HG02763 (cell line): ENCODE measurements at regions not wholly inside any gene's neighbourhood (a gene's known extent, or its start where the extent isn't known, plus 50 kb on each side); places are given as distances from the start of the nearest gene placed in this dataset.
"Not testable (repeated sequence)": the region's sequence is repeated elsewhere in the genome, so short reads cannot be mapped to it uniquely, and the experiment has no call there.

ENCODE experiments used
- ATAC-seq: cut with Tn5 transposase; IDR thresholded peaks from one replicate; pipeline ENCODE4 v1.9.1; 2021; ENCODE audit warnings: mild to moderate bottlenecking, moderate library complexity; ENCODE audit not compliant: unreplicated experiment

DNA sequence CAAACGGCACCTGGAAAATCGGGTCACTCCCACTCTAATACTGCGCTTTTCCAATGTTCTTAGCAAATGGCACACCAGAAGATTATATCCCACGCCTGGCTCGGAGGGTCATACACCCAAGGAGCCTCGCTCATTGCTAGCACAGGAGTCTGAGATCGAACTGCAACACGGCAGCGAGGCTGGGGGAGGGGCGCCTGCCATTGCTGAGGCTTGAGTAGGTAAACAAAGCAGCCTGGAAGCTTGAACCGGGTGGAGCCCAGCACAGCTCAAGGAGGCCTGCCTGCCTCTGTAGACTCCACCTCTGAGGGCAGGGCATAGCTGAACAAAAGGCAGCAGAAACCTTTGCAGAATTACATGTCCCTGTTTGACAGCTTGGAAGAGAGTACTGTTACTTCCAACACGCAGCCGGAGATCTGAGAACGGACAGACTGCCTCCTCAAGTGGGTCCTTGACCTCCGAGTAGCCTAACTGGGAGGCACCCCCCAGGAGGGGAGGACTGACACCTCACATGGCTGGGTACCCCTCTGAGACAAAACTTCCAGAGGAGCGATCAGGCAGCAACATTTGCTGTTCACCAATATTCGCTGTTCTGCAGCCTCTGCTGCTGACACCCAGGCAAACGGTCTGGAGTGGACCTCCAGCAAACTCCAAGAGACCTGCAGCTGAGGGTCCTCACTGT, 472.3 kb upstream of the PHF14 start:
- not testable (repeated sequence) for ATAC-seq

DNA sequence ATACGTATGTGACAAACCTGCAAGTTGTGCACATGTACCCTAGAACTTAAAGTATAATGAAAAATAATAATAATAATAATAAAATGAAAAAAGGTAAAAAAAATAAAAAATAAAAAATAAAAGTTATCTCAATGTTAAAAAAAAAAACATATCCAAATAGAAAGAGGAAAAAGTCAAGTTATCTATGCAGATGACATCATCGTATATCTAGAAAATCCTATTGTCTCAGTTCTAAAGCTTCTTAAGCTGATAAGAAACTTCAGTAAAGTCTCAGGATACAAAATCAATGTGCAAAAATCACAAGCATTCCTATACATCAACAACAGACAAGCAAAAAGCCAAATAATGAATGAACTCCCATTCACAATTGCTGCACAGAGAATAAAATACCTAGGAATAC, 466.6 kb upstream of the PHF14 start:
- ATAC-seq, result no peak

DNA sequence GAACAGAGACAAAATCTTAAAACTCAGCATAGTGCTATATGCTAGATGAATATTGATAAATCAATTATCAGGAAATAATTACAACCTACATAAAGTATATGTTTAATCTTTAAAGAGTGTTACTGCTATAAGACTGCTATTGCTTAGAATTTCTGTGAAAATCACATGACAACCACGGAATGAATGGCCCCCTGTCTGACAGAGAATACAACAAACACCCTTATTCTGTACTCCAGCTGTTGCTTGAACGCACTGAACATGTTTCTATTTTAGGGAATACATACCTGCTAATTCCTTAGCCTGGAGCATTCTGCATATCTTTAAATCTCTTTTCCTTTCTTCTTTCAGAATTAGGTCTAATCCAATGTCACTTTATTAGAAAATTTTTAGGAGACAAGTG, 452.4 kb upstream of the PHF14 start:
- no peak for ATAC-seq

DNA sequence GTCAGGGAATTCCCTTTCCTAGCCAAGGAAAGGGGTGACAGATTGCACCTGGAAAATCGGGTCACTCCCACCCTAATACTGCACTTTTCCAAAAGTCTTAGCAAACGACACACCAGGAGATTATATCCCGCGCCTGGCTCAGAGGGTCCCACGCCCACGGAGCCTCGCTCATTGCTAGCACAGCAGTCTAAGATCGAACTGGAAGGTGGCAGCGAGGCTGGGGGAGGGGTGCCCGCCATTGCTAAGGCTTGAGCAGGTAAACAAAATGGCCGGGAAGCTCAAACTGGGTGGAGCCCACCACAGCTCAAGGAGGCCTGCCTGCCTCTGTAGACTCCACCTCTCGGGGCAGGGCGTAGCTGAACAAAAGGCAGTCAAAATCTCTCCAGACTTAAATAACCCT, 440.2 kb upstream of the PHF14 start:
- not testable (repeated sequence) for ATAC-seq

DNA sequence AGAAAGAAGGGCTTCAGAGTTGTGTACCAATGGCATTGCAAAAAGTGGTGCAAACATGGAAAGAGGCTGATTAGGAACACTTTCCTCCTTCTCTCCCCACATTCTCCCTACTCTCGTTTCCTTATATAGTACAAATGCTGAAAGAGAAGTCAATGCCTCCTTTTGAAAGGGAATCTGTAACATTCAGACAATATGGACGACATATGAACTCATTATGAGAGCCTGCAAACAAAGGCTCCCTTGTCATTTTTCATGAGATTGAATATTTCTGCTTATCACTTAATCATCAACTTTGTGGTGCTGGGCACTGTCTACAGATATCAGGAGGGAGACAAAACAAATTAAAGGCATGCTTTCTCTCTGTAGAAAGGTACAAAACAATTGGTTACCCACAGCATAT, 437.1 kb upstream of the PHF14 start:
- ATAC-seq, result no peak

DNA sequence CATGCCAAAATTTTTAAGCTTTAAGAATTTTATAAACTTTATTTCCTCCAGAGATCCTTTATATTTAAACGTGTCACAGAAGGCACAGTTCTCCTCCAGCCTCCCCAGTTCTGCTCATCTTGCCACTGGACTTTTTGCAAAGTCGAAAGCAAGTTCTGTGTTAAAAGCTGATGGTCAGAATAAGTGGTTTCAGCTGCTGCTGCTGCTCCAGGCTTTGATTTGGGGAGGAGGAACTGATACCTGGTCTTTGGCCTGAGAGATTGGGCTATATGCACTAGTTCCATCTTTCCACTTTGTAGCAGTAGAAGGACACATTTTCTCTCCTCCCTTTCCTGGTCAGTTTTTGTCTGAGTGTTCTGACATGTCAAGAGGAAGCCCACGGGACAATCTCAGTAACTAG, 435.9 kb upstream of the PHF14 start:
- ATAC-seq, result no peak

DNA sequence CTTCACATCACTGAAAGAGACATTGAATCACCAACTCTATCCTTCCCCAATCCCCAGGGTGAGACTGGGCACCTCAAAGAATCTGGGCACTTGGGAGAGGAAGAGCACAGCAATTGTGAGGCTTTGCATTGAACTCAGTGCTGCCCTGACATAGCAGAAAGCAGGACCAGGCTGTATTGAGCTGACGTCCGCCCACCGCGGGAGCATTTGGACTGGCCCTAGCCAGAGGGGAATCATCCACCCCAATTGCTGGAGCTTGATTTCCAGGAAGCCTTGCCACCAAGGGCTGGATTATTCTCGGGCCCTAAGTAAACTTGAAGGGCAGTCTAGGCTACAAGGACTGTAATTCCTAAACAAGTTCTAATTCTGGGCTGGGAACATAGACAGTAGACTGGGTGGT, 416.3 kb upstream of the PHF14 start:
- ATAC-seq, result no peak

DNA sequence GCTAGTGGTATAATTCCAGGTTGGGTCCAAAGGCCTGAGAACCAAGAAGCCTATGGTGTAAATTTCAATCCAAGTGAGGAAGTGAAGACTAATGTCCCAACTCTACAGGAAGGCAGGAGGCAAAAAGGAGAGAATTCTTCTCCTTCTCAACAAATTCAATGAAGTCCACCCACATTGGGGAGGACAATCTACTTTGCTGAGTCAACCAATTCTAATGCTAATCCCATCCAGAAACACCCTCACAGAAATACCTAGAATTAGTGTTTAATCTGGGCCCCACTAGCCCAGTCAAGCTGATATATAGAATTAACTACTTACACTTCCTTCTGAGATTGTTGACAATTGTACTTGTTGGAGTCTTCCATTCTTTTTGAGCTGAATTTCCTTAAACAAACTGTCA, 413.2 kb upstream of the PHF14 start:
- ATAC-seq, result no peak

DNA sequence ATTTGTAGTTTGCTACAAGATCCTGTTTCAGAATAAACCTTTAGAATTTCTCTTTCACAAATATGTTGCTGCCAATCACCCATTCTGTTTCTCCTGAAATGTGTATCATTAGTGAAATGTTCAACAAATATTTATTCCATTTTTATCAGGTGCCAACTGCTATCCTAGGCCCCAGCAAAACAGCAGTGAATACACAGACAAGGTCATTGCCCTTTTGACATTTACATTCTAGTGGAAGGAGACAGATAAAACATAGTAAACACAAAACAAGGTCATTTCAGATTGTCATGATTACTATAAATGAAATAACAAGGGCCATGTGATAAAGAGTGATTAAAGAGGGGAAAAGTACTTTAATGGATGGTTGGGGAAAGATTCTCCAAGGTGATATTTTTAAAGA, 404.8 kb upstream of the PHF14 start:
- no peak for ATAC-seq

DNA sequence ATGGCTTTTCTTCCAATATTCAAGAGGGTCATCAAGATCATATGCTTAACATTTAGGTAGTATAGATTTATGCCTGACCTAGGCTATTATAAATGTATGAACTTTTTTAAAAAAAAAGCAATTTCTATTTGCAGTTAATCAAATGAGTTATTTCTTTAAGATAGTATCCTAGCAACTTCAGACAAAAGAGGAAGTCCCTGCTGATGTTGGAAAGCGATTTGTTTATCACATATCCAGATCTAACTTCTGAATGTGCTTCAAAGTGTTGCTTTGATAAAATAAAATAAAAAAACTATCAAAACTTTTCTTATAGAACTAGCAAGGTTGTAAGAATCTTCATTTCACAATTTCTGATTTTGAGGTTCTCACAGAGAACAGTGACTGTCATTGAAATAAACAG, 401.9 kb upstream of the PHF14 start:
- ATAC-seq, result no peak

DNA sequence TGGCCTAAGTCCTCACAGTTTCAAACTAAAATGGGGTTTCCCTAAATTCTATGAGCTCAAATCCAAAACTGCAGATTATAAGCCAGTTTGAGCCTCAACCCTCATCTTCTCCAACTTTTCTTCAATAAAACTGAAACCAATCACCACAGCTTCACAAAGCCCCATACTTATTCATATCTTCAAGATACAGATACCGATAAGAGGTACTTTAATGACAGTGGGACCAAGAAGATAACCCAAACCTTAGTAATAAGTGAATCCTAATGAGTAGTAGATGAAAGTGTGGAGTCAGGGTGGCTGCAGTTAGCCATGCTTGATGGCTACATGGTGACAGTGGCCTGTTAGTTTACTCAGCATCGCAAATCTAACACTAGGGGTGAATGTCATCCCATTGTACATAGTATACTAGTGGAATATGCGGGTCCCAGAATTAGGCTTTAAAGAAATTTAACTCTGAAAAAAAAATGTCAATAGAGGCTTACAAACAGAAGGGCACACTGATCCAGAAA, 395.8 kb upstream of the PHF14 start:
- ATAC-seq, result no peak

DNA sequence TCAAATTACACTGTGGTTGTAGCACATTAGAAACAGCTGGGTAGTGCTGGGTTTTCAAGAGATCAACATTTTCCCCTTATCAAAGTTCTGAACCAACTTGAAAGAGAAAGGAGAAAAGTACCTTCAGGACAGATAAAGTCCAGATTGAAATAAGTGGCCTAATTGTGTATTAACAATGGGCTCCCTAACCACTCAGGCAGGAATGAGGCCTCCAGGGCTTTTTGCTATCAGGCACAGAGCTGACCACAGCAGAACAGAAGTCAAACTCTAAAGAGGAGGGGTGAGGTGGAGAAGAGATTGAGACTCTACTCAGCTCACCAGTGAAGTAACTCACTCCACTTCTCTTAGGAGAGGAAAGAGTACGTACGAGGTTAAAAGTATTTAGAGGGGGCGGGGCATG, 394.1 kb upstream of the PHF14 start:
- ATAC-seq, result no peak

DNA sequence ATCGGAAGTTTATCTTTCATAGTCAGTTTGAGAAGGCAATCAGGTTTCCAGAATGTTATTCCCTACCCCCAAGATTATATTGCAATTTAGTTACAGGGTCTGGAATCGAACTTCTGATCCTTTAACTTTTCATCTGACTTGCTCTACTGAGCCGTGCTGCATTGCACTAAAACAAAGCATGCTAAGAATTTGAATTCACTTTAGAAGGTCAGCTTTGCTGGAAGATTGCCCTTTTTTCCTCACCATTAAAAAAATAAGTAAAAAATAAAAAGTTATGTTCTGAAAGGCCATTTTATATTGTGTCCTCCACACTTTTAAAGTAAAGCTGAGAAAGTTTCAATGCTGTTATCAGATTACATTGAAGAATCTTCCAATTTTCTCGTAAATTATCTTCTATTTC, 388.8 kb upstream of the PHF14 start:
- ATAC-seq, result no peak

DNA sequence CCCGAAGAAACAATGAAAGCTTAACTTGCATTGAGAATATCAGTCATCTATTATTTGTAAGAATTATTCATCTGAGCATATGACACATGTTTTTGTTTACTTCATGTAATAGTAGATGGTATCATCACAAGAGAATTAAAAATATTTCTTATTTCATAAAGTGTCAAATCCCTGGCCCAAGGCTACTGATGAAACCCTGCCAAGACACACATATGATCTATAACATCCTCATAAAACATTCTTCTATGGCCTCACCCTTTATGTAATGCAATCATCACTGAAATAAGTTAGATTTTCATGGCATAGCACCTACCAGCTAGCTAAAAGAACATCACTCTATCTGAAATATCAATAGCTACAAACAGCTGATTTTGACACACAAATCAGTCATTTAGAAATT, 385.6 kb upstream of the PHF14 start:
- ATAC-seq, result no peak

DNA sequence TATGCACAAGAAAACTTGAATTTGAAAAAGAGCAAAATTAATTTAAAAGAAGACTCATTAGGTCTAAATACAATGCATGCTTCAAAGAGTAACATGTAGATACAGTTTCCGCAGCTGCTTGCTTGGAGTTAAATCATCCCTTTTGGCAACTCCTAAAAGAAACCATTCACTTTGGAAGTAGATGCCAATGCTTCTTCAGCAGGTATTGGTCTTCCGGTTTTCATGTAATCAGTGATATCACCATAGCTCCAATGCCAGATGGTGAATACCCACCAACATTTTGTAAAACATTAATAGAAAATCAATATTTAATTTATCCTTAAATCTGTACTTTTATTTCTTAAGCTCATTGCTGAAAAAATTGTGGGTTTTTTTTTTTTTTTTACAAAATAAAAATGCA, 381.1 kb upstream of the PHF14 start:
- no peak for ATAC-seq

DNA sequence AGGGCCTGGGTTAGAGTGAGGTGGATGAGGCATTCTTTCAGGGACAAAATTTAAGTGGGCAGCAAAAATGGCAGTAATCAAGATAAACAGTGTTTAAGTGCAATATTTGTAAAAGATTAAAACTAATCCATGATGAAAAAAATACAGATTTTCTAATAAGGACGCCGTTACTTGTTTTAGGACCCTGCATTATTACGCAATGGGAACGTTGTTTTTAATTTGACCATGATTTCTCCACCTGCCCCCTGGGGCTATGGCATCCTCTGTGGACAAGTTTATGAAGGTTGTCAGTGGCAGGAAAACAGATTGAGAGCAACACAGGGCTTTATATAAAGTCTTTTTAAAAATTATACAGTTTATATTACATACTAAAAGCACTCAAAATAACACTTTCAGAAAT, 380.6 kb upstream of the PHF14 start:
- ATAC-seq, result no peak

DNA sequence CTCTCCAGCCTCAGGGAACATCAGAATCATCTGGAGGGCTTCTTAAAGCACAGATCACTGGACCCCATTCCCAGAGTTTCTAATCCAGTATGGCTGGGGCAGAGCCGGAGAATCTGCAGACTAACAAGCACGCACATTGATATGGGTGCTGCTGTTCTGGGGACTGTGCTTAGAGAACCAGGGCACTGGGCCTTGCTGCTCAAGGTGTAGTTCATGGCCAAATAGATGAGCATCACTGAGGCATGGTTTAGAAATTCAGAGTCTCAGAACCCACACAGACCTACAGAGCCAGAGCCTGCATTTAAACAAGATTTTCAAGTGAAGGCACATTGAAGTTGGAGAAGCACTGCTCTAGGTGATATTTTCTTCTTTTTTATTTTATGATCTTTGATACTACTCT, 376.8 kb upstream of the PHF14 start:
- no peak for ATAC-seq

DNA sequence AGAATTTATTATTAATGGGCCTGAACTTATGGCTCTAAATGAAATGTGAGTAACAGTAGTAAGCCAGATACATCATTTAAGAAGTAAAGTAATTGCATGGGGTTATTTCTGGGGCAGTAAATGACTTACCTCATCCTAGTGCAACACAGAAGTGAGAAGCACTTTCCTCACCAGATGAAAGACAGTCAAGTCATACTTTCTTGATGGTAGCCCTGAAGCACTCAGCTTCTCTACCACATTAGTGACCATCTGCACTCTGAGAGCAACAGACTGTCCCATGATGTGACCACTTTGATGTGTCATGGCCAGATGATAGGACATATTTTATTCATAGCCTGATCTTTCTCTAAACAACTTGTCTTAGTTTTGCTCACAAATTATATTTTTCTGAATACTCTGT, 369.5 kb upstream of the PHF14 start:
- ATAC-seq, result no peak

DNA sequence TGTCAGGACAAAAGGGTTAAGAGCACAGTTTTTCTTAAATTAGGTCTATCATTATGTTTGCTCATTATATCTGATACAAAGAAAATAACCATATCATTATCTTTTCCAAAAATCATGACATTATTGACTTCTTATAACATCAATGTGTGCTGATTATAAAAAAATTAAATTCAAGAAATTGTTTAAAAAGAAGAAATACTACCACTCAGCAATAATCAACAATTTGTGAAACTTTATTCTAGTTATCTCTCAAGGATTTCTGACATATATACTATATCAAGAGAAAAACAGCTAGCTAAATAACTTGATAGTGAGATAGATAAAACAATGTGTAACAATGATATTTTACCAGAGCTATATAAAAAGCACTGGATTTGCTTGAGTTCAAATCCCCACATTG, 360.7 kb upstream of the PHF14 start:
- ATAC-seq, result no peak

DNA sequence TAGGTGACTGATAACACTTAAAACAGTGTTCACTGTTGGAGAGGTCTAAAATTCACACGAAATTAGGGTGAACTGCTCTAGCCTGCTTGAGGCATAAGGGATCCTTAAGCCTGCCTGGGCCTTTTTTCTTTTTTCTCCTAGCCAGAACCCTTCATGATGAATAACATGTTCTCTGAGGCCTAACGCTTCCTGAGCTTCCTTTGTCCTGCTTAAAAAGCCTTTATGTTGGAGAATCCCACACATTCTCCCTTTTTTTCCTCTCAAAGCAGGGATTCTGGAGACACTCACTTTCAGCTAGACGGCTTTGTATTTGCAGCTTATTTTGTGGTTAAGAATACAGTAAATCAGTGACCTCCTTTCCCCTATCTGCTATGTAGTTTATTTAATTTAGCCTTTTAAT, 354.7 kb upstream of the PHF14 start:
- ATAC-seq, result no peak

DNA sequence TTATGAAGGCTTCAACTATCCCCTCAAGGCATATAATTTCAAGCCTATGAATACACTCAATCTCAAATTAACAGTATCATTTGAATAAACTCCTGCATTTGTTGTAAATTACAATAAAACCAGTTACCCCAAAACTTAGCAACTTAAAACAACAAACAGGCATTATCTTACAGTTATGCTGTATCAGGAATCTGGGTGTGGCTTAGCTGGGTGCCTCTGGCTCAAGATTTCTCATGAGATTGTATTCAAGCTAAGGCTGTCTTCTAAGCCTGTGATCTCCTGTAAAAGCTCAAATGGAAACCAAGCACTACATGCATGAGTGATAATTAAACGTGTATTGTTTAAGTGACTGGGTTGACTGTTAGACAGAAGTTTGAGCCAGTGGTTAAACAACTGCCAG, 341.0 kb upstream of the PHF14 start:
- ATAC-seq, result no peak

DNA sequence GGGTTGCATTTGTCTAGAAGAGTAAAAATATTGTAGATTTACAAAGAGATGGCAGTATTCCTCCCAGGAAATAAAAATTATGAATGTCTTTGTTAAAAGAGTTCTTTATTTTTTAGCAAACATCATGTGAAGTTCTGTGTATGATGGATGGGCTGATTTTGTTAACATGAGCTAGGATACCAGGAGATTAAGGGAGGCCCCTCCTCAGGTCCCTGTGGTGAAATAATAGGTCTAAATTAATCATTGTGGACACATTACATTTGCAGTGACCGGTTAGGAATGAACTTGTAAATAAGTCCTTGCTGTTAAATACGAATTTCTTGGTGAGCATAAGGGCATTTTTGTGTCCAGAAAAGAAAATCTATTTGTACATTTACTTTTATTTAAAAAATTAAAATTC, 339.4 kb upstream of the PHF14 start:
- ATAC-seq, result no peak

DNA sequence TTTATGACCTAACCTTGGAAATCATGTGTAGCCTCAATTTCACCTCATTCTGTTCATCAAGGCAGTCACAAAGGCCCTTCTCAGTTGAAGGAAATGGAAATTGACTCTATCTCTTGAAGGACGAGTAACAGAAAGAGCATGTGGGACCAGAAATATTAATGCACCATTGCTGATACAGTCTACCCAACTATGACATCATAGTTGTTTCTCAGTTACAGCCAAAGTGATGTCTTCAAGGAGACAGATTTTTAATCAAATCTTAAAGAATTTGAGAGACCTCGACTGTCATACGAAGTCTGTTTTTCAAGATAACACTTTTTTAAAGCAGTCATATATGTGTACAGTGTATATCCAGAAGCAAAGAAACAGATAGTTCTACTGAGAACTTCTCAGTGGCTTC, 335.7 kb upstream of the PHF14 start:
- no peak for ATAC-seq
